Erythroblast (primary cell): ENCODE measurements at regions not wholly inside any gene's neighbourhood (a gene's known extent, or its start where the extent isn't known, plus 50 kb on each side); places are given as distances from the start of the nearest gene placed in this dataset.

Experiments used
- DNase-seq, 2 experiments: peaks; one replicate each; lab custom pipeline; 2025; lab: John Stamatoyannopoulos, UW
- GATA1 ChIP-seq: IDR thresholded peaks from 2 replicates; pipeline ENCODE4 v1.6.1; 2011; ENCODE audit warnings: low read depth, mild to moderate bottlenecking, control low read depth, low read length, moderate library complexity
- POLR2A ChIP-seq: IDR thresholded peaks from 2 replicates; pipeline ENCODE4 v1.6.1; 2011; ENCODE audit warnings: mild to moderate bottlenecking, low read length

GRCh38 chr1:226798427-226799411 is 59.6 kb upstream of the ITPKB start:
- DNase-seq: peak; percentile 34 to 39
- no peak for TF ChIP-seq POLR2A
- TF ChIP-seq GATA1: no peak

- DNase-seq: no peak
- TF ChIP-seq GATA1 (no peak), POLR2A (no peak)
Observed at GRCh38 chr1:226797151-226797550, 58.1 kb upstream of the ITPKB start.

DNA sequence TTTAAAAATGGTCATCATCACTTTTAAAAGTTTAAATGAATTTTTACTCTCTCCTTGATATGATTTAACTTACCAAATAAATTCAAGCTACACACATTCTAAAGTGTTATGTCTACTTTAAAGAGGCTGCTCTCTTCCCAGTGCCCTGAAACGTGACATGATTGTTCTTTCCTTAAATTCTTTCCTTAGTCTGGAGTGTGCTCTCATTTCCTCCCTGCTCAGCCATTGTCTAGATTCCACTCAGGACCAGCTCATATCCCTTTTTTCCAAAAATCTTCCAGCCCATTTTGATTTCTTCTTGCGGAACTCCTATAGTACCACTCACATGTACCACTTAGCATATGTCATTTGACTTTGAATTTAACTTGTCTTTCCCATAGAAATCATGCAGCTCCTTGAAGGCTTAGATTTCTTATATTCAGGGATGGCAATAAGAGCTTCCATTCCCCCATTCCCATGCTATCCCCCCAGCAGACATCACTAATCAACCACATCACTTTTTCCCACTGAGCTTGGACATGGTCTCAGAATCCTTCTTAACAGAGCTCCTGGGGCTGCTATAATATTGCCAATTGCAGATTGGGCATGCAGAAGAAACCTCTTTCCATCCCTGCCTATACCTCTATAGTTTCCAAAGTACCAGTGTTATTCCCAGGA is 54.7 kb upstream of the ITPKB start:
- DNase-seq: no peak
- TF ChIP-seq POLR2A (no peak), GATA1 (no peak)

DNA sequence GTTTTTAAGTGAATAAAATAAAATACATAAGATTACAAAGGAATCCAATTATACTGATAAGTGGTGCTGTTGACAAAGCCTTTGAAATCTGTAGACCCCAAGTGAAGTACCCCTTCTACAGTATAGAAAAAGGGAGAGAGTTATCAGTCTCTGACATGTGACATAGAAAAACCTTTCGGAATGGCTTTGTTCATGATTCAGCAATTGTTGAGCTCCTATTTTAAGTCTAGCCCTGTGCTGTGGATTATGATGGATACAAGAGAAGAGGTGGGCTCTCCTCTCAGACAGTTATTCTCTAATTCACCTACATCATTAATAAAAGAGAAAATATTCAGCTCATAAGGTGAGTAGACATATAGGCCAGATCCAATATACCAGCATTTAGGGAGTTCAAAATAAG is 53.3 kb upstream of the ITPKB start:
- no peak for DNase-seq
- TF ChIP-seq GATA1 (no peak), POLR2A (no peak)

DNA sequence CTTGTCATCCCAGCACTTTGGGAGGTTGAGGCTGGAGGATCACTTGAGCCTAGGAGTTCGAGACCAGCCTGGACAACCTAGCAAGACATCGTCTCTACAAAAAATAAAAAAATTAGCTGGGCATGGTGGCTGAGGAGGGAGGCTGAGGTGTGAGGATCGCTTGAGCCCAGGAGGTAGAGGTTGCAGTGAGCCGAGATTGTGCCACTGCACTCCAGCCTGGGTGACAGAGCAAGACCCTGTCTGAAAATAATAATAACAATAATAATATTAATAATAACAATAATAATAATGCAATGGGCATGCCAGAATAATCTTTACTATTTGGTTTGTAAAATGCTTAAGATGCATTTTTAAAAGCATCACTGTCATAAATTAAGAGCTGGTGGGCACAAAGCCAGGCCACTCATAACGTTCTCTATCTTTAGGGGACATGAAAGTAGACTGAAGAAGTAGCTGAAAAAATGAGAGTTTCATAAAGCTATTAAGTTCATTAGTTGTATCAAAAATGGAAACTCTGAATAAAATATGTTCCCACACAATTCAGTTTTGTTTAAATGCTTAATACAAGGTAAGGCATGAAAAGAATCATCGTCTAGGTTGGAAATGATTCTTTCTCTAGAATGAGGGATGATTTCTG is 51.6 kb upstream of the ITPKB start:
- DNase-seq: no peak
- TF ChIP-seq POLR2A (no peak), GATA1 (no peak)

DNA sequence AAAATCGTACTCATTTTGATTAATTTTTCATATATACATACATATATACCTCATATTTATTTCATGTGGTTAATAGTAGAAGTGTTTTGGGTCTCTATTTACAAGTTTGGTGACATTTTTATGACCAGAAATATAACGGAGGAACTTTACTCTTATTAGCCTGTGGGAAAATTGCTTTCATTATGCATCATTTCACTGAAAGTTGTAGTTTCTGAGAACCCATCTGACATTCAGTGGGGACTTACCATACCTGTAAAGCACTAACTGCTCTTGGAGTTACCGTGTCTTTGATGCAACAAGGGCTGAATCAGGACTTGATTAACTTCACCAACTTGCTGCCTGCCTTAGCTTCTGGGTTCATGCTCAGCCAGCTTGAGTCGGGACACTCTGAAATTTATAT is 49.9 kb upstream of the ITPKB start:
- no peak for DNase-seq
- TF ChIP-seq GATA1: no peak
- no peak for TF ChIP-seq POLR2A
